GM19238 (cell line): ENCODE measurements at regions not wholly inside any gene's neighbourhood (a gene's known extent, or its start where the extent isn't known, plus 50 kb on each side); places are given as distances from the start of the nearest gene placed in this dataset.
A peak's percentile ranks its signal among the peaks of the same experiment; 100 is the strongest.

ENCODE experiments used
- DNase-seq: peaks from one replicate; pipeline ENCODE4 v3.0.0; 2011; ENCODE audit warnings: low spot score; ENCODE audit not compliant: insufficient read length

DNA sequence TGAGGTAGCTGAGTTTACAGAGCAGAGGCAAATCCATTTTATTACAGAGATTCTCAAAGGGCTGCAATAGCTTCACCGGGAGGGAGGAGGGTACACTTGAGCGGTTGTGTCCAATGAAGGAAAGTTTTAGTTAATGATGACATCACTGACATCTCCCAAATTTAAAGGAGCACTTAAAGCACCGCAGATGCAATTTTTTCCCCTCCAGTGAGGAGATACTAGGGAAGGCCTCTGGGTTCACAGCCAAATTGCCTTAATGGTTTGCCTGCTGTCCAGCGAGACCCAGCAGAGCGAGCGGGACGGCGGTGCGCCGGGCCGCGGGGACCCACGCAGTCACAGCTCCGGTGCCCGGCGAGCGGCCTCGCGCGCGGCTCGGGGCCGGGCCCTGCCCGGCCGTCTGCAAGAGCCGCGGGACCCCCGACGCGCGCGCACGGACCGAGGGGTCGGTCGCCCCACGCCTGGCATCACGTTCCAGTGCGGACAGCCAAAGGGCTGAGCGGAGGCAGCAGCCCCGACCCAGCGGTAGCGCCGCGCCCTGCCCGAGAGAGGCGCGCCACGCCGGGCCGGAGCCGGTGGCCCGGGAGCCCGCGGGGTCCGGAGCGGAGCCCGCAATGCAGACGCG, 160.5 kb upstream of the CHRNA7 start:
- DNase-seq: no peak

DNA sequence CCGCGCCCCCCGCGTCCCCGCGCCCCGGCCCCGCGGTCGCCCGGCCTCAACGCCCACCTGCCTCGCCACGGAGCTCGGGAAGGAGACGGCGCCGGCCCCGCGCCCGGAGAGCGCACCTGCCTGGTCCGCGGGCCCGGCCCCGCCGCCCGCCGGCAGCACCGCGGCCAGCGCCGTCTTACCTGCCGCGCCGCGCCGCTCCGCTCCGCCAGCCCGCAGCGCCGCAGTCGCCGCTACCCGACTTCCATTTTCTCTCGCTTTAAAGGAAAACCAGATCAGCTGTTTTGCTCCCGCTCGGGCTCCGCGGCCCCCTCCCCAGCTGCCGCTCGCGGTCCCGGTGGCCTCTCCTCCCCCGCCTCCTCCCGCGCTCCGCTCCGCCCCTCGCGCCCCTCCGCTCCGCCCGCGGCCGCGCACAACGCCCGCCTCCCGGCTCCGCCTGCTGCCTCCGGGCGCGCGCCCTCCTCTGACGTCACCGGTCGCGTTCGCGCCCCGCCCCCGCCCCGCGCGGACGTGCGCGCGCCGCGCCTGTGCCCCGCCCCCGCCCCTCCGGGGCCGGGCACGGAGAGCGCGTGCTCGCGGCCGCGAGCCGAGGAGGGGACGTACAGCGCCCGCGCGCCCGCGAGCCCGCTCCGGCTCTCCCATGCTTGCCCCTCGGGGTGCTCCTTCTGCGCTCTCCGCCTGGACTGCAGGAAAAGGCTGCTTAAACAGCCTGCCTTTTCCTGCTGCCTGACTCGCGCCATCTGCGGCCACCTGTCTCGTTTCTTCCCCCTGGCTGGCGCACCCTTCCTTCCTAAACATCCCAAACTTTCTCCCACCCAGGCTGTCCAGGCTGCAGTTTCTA, 159.8 kb upstream of the CHRNA7 start, which contains the start of gene OTUD7A:
Gene OTUD7A (minus strand): TSS at position 346 of the 838 bp plus-strand sequence.
- DNase-seq: peak; percentile 68

DNA sequence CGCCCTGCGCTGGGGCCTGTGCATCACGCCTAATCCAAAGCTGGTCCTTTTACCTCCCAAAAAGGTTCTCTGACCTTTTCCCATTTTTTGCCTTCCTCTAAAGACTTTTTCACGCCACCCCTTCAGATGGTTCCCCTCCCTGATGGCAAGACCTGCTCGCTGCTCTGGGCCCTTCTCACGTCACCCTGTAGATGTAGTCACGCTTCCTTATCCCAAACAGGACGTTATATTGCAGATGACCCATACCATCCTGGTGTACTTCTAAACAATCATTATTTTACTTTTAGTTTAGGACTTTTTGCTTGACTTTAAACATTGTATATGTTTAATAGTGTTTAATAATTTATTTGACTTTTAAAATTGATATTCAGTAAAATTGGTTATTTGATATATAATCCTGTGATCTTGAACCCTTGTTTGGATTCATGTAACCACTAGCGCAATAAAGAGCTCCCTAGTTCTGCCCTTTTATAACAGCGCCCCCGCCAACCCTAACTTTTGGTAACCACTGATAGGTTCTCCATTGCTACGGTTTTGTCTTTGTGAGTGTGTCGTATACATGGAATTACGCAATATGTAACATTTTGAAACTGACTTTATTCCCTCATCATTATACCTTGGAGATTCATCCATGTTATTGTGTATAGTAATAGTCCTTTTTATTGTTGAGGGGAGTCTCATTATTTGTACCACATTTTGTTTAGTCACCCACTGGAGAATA, 159.0 kb upstream of the CHRNA7 start:
- no peak for DNase-seq

DNA sequence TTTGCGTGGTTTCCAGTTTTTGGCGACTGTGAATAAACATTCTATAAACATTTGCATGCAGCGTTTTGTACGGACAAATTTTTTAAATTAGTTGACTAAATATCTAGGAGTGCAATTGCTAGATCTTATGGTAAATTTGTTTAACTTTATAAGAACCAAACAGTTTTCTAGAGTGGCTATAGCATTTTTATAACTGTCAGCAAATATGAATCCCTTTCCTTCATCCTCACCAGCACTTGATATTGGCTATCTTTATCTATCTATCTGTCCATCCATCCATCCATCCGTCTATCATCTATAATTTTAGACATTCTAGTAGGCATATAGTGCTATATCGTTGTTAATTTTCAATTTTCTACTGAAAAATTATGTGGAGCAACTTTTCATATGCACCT, 158.4 kb upstream of the CHRNA7 start:
- no peak for DNase-seq

DNA sequence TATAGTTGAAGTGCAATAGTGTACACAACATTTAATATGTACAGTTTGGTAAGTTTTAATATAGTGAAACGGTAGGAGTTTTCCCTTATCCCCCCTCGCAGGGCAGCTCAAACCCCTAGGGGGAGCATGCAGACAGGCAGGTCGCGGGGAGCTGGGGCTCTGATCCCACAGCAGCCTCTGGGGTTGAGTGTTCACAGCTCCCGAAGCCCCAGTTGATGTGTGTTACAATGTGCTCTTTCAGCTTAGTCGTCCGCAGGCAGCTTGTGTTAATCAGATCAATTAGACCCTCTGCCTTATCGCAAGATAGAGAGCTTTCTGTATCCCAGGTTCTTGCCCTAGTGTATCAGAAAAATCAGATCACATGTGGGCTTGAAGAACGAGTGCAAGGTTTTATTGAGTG, 143.1 kb upstream of the CHRNA7 start:
- DNase-seq: no peak

DNA sequence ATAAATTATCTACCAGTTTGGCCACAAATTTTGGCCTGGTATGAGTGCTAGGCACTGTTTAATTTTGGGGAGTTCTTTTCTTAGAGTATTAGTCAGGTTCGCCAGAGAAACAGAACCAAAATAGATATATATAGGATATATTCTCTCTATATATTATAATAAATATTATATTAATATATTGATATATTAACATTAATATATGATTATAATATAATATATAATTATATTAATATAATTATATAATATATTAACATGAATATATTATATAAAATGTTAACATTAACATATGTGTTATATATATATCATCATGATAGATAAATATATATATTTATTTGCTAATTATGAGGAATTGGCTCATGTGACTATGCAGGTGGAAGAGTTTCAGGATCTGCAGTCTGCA, 137.8 kb upstream of the CHRNA7 start:
- DNase-seq: no peak

DNA sequence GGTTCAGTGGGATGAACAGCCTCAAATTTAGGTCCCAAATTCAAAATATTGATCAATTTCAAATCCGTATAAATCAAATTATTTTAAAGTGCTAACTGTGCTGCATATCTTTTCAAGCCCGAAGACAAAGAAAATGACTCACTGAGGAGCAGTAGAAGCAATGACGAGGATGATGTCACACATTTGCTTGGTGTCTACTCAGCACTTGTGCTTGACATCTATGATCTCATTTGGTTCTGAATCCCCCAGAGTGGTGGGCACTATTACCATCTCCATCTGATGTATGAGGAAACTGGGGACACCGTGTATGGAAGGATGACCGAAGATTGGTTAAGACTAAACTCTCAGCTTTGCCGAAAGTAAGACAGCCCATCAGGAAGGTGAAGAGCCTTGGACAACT, 136.5 kb upstream of the CHRNA7 start:
- no peak for DNase-seq

DNA sequence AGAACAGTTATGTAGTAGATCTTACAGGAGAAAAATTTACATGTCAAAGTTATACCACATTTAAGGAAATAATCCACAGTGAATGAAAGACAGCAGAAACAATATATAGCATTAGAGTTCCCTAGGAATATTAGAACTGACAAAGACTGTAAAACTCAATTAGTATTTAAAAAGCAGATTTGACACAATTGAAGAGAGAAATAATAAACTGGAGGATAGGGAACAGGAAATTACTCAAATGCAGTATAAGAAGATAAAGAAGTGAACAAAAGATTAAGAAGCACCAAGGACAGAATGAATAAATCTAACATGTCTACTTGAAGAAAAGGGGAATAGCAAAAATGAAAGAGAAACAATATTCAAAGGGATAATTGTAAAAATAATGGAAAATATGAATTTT, 132.6 kb upstream of the CHRNA7 start:
- no peak for DNase-seq

DNA sequence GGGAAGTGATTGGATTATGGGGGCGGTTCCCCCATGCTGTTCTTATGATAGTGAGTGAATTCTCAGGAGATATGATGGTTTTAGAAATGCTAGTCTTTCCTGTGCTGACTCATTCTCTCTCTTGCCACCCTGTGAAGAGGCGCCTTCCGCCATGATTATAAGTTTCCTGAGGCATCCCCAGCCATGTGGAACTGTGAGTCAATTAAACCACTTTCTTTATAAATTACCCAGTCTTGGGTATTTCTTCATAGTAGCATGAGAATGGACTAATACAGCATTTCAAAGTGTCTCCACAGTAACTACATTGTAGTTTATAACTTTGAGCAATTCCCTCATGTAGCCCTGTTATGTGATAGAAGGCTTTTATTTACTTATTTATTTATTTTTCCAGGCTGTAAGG, 128.8 kb upstream of the CHRNA7 start:
- no peak for DNase-seq

DNA sequence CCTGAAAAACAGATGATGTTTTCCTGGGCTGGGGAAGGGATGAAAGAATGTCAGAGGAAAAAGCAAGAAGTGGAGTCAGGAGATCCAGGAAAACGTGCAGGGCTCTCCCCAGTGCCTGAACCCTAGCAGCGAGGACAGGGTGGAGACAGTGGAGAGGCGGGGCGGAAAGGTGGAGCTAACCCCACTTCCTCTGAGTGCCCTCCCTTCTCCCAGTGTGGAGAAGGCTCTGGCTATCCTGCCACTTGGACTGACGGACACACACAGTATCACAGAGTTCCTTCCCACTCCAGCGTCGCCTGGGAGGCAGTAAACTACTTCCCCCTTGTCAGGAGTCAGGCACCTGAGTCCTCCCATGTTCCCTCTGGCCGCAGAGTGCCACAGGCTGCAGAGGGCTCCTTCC, 125.3 kb upstream of the CHRNA7 start:
- no peak for DNase-seq

DNA sequence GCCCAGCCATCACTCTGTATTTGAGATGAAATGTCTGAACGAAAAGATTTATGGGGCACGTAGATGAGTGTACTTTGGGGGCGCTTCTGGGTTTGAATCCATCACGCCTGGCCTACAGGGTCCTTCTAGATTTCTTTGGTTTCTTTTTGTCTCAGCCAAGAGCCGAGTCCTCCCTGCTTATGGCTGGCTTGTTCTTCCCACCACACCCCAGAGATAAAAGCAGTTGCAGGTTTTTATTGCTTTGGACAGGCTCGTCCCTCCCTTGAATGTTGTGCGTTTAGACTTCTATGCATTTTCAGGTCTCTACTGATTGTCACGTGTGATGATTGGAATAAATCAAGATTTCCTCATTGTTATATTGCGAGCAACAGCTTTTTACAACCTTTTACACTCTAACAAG, 104.8 kb upstream of the CHRNA7 start:
- no peak for DNase-seq

DNA sequence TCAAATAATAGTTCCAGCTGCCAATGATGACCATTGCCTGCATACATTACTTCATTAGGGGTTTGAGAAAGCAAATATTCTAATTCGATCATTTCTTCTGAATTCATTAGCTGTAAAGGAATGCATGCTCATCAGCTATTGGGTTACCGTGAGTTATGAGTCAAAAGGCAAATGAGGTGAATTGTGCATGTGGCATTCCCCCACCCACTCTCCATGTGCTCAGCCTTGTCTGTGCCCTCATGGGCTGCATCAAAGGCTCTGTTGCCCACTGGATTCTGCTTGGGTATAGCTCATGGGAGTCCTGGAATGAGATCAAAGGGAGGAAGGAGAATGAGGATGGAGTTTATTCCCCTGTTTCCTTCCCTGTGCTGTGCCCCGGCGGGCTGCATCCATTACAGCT, 99.3 kb upstream of the CHRNA7 start:
- DNase-seq: no peak

DNA sequence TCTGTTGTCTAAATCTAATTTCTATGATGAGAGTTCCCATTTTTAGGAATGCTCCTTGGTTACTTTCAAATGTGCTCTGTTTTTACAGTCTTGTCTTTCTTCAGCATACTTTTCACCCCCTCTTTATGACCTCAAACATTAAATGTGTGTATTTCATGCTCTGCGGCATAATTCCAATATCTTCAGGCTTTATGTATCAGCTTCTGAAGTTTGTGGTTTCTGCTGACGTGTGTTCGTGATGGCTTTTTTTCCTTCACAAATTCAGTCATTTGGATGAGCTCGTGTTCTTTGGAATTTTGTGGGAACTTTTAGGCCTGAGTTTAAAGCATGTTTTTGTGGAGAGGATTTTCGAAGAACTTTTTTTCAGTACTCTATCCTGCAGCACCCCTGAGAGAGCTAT, 97.7 kb upstream of the CHRNA7 start:
- no peak for DNase-seq

DNA sequence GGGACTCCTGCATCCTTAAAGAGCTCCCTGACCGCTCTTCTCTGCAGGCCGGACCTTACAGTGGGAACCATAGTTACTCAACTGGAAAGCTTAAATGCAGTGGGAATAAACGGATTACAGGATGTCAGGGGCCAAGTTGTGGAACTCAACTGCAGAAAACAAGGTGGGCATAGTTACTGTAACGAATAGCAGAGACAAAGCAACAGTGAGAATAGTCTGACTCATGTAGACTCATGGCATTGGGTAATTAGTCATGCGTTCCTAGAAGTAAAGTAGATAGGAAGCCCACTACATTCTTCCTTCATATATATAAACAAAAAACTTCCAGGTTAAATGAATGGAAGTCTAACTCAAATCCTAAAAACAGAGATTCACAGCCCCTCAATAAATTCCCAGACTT, 95.5 kb upstream of the CHRNA7 start:
- DNase-seq: no peak

DNA sequence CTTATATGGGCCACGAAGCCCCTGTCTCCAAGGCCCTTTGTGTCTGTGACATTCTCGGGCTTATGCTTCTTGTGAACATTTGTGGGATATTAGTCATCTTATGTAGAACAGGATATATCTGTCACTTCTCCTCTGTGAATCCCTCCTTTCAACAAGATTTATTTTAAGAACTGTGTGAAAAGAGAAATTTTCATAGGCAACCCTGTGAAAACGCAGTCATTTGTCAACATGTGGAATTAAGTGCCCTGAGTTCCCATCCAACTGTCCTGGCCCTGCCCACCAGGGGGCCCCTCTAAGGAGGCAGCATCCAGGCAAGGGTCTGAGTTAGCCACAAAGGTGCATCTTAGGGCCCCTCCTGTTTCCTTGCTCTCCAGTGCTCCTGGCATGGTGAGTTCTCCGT, 76.8 kb upstream of the CHRNA7 start:
- DNase-seq: no peak

DNA sequence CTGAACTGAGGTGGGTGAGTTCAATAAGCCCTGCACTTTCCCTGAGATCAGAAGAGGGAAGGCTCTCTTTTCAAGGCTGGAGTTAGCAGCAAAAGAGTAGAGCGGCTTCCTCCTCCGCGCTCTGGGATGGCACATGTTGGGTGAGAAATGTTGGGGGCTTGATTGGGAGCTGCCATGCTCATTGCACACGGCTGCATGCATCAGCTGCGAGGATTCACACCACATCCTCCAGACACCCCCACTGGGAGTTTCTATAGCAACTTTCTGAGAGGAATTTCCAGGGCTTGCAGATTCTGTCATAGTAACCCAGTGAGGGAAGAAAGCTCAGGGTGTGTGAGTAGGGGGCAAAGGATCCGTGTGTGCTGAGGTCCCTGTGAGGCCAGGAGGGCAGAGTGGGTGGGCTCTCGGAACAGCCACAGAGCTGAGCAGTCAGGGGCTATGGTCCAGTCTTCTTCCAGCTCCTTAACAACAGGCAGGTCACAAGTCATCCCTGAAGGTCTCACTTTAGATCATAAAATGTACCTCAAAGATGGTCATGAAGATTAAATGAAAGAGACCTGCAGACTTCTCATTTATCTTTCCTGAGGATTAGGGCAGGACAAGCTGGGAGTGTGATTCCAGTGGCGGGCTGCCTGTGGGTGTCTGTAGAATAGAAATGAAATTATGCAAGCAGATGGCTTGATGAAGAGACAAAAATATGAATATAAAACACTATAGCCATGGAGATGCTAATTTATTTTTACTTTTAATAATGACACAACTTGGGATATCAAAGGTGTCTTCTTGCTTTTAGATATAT, 75.7 kb upstream of the CHRNA7 start:
- no peak for DNase-seq

DNA sequence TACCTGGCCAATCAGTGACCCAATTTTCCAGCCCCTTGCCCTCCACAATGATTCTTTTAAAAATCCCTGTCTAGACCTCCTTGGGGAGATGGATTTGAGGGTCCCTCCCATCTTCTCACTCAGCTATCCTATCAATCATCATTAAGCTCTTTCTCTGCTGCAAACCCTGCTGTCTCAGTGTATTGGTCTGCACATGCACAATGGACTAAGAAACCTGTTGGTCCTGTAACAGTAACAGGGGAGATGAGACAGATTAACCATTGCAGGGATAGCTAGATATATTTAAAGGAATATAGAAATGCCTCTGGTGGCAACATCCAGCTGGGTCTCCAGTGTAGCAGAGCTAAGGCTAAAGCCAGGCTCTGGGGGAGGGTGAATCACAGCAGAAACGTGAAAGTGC, 74.6 kb upstream of the CHRNA7 start:
- no peak for DNase-seq

DNA sequence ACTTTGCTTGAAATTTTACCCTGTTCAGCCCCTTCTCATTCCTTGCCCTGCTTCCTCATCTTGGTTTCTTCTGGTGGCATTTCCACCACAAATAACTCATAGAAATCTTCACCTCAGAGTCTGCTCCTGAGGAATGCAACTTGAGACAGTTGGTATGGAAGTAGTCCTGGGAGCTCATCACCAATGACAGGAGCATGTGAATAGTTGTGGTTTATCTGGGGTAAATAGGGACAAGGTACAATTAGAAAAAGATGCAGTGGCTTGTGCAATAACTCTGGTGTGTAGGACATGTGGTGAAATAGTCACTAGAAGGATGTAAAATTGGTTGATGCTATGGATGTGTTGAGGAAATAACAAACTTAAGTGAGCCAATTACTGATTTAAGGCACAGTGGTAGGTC, 72.7 kb upstream of the CHRNA7 start:
- no peak for DNase-seq

DNA sequence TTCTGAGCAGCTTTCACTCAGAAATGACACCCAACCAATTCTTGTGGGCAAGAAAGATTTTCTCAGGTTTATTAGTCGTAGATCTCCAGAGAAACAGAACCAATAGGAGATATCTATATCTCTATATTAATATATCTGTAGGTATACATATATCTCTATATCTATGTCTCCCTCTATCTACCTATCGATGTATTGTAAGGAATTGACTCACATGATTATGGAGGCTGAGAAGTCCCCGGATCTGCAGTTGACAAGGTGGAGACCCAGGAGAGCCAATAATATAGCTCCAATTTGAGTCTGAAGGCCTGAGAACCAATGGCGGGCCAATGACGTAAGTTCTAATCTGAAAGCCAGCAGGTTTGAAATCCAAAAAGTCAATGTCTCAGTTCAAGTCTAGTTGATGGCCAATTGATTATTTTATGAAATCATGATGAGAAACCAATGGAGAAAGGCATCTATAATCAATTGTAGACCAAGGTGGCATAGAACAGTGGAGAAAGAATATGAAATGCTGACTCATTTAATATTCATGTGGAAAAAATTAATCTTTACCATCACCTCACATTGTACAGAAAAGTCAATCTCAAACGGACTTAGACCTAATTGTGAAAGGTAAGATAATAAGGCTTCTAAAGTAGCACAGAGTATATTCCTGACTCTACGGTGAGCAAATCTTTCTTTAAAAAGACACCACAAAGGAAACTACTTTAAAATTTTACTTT, 65.6 kb upstream of the CHRNA7 start:
- no peak for DNase-seq

DNA sequence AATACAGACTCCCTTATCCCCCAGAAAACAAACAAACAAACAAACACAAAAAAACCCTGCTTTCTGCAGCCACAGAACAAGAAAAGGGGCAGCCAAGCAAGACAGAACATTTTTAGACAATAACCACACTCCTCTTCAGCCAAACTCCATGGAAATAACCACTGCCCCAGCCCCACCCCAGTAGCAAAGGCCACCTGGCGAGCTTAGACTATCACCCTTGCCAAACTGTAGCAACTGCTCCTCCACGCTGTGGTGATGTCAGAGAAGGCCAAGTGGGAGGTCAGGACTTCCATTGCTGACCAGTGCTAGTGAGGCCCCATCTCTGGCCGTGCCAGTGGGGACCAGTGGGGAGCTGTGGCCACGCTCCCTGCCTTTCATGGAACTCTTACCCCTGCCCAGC, 60.3 kb upstream of the CHRNA7 start:
- DNase-seq: no peak

DNA sequence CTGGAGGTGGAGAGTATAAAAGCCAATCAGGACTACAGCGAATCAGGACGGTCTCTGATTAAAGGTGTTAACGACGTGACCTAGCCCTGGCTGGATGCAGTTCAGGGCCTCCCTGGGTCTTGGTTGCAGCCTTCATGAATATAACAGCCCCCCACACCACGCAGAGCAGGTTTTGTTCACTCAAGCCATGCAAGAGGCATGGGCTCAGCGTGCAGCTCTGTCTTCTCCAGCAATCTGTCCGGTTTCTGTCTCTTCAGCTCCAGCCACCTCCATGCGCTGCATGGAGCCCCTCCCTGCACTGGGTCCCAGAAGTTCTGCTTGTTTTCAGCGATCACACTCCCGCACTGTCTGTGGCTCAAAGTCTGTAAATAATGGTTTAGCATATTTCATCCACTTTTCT, 57.1 kb upstream of the CHRNA7 start:
- no peak for DNase-seq
